Kidney epithelial cell (primary cell): ENCODE measurements at regions not wholly inside any gene's neighbourhood (a gene's known extent, or its start where the extent isn't known, plus 50 kb on each side); places are given as distances from the start of the nearest gene placed in this dataset.

Experiments
- DNase-seq: peaks from one replicate; pipeline ENCODE4 v3.0.0-alpha.2; 2010; ENCODE audit warnings: low read depth
- H3K27me3 ChIP-seq: 2 replicates; pipeline ENCODE4 v1.6.0; 2011; ENCODE audit warnings: low read length; ENCODE audit not compliant: control insufficient read depth, insufficient read depth
- H3K36me3 ChIP-seq: 2 replicates; pipeline ENCODE4 v1.5.1; 2011; ENCODE audit warnings: low read length; ENCODE audit not compliant: control insufficient read depth, insufficient read depth
- H3K4me3 ChIP-seq: 2 replicates; pipeline ENCODE4 v1.5.1; 2011; ENCODE audit warnings: low read depth, mild to moderate bottlenecking, control low read depth, low read length
- TF ChIP-seq, protein P1 (sequence below): IDR thresholded peaks from 2 replicates; pipeline ENCODE4 v1.5.1; 2011; ENCODE audit warnings: mild to moderate bottlenecking, moderate library complexity, low read length, control low read depth, inconsistent platforms; ENCODE audit not compliant: insufficient read depth, poor library complexity, severe bottlenecking

DNA sequence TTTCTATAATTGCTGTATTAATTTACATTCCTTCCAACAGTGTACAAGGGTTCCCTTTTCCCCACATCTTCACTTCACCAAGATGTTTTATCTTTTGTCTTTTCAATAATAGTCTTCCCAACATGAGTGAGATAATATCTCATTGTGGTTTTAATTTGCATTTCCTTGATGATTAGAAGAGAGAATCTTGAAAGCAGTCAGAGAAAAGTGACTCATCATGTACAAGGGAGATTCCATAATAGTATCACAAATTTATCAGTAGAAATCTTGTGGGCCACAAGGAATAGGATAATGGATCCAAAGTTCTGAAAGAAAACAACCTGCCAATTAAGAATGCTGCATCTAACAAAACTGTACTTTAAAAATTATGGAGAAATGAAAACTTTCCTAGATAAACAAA, 189.3 kb downstream of the NECTIN3 start:
- TF ChIP-seq, protein P1, sequence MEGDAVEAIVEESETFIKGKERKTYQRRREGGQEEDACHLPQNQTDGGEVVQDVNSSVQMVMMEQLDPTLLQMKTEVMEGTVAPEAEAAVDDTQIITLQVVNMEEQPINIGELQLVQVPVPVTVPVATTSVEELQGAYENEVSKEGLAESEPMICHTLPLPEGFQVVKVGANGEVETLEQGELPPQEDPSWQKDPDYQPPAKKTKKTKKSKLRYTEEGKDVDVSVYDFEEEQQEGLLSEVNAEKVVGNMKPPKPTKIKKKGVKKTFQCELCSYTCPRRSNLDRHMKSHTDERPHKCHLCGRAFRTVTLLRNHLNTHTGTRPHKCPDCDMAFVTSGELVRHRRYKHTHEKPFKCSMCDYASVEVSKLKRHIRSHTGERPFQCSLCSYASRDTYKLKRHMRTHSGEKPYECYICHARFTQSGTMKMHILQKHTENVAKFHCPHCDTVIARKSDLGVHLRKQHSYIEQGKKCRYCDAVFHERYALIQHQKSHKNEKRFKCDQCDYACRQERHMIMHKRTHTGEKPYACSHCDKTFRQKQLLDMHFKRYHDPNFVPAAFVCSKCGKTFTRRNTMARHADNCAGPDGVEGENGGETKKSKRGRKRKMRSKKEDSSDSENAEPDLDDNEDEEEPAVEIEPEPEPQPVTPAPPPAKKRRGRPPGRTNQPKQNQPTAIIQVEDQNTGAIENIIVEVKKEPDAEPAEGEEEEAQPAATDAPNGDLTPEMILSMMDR = no peak
- Histone ChIP-seq H3K36me3 (no peaks in the 10 kb centered on the region), H3K4me3 (no peak overlapping the region), H3K27me3 (no peaks in the 10 kb centered on the region)
- DNase-seq = no peak

DNA sequence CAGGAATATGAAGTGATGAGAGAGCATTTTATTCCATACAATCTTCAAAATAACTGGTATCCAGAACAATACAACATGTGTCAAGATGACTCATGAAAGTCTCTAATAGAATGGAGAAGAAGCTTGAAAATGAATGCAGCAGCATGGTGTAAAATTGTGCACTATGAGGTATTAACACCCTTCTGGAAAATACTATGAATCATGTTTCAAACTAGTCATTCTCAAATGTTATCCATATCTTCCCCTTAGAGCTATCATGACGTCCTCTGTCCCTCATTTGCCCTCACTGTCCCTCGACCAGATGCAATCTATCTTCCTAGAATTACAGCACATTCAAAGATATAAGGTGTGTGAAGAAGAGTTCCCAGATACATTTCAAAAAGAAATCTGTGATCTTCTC, 198.2 kb downstream of the NECTIN3 start:
- Histone ChIP-seq H3K4me3 (no peak overlapping the region), H3K36me3 (no peaks in the 10 kb centered on the region), H3K27me3 (no peaks in the 10 kb centered on the region)
- no peak for DNase-seq
- TF ChIP-seq, protein P1 = no peak

GRCh38 chr3:111277226-111277625, 205.6 kb downstream of the NECTIN3 start:
- Histone ChIP-seq H3K4me3 (no peak overlapping the region), H3K36me3 (no peaks in the 10 kb centered on the region), H3K27me3 (no peaks in the 10 kb centered on the region)
- TF ChIP-seq, protein P1 = peak; percentile 32
- no peak for DNase-seq

- DNase-seq = no peak
- TF ChIP-seq, protein P1 = no peak
- no peaks in the 10 kb centered on the region for H3K36me3 ChIP-seq
- H3K27me3 ChIP-seq = no peaks in the 10 kb centered on the region
- no peak overlapping the region for H3K4me3 ChIP-seq
Observed at GRCh38 chr3:111278959-111279358, 207.3 kb downstream of the NECTIN3 start.

GRCh38 chr3:111282024-111282423, 210.4 kb downstream of the NECTIN3 start:
- DNase-seq = no peak
- TF ChIP-seq, protein P1 = no peak
- Histone ChIP-seq H3K4me3 (no peak overlapping the region), H3K27me3 (no peaks in the 10 kb centered on the region), H3K36me3 (no peaks in the 10 kb centered on the region)

- Histone ChIP-seq H3K36me3 (no peaks in the 10 kb centered on the region), H3K4me3 (no peak overlapping the region), H3K27me3 (no peaks in the 10 kb centered on the region)
- DNase-seq = no peak
- TF ChIP-seq, protein P1 = no peak
Observed at GRCh38 chr3:111283165-111283564, 211.5 kb downstream of the NECTIN3 start.
